GM18517 (cell line): ENCODE measurements at regions not wholly inside any gene's neighbourhood (a gene's known extent, or its start where the extent isn't known, plus 50 kb on each side); places are given as distances from the start of the nearest gene placed in this dataset.

ENCODE experiments used
- ATAC-seq: cut with Tn5 transposase; IDR thresholded peaks from one replicate; pipeline ENCODE4 v1.9.1; 2021; ENCODE audit warnings: mild to moderate bottlenecking, moderate library complexity; ENCODE audit not compliant: unreplicated experiment

- ATAC-seq, result no peak
These were observed 326.9 kb upstream of the TNP1 start for GRCh38 chr2:217186668-217187159.

GRCh38 chr2:217186152-217186551 is 326.3 kb upstream of the TNP1 start:
- no peak for ATAC-seq

- ATAC-seq, result no peak
These were observed 325.6 kb upstream of the TNP1 start for GRCh38 chr2:217185265-217185995.

- no peak for ATAC-seq
These were observed 324.4 kb upstream of the TNP1 start for GRCh38 chr2:217184242-217184641.

GRCh38 chr2:217183471-217183870 is 323.6 kb upstream of the TNP1 start:
- no peak for ATAC-seq

GRCh38 chr2:217182926-217183325 is 323.1 kb upstream of the TNP1 start:
- no peak for ATAC-seq

- ATAC-seq, result no peak
These were observed 321.6 kb upstream of the TNP1 start for GRCh38 chr2:217181512-217181911.

GRCh38 chr2:217179854-217180253 is 320.0 kb upstream of the TNP1 start:
- ATAC-seq, result no peak

GRCh38 chr2:217178341-217178740 is 318.5 kb upstream of the TNP1 start:
- ATAC-seq, result no peak

GRCh38 chr2:217177720-217178119 is 317.9 kb upstream of the TNP1 start:
- no peak for ATAC-seq

GRCh38 chr2:217171874-217172273 is 312.0 kb upstream of the TNP1 start:
- no peak for ATAC-seq

GRCh38 chr2:217168496-217168895 is 308.6 kb upstream of the TNP1 start:
- ATAC-seq, result no peak

- ATAC-seq, result no peak
These were observed 307.7 kb upstream of the TNP1 start for GRCh38 chr2:217167531-217167930.

- no peak for ATAC-seq
These were observed 306.5 kb upstream of the TNP1 start for GRCh38 chr2:217166241-217166850.

- ATAC-seq, result no peak
These were observed 305.7 kb upstream of the TNP1 start for GRCh38 chr2:217165547-217165946.

GRCh38 chr2:217163987-217164386 is 304.1 kb upstream of the TNP1 start:
- no peak for ATAC-seq

- ATAC-seq, result no peak
These were observed 302.7 kb upstream of the TNP1 start for GRCh38 chr2:217162533-217162932.

GRCh38 chr2:217160978-217161973 is 301.4 kb upstream of the TNP1 start:
- no peak for ATAC-seq

- ATAC-seq, result no peak
These were observed 300.4 kb upstream of the TNP1 start for GRCh38 chr2:217160103-217160743.

- no peak for ATAC-seq
These were observed 299.1 kb upstream of the TNP1 start for GRCh38 chr2:217158928-217159327.

GRCh38 chr2:217157581-217157980 is 297.7 kb upstream of the TNP1 start:
- no peak for ATAC-seq
